Ishikawa (cell line): ENCODE measurements at regions not wholly inside any gene's neighbourhood (a gene's known extent, or its start where the extent isn't known, plus 50 kb on each side); places are given as distances from the start of the nearest gene placed in this dataset.

Experiments
- CEBPB ChIP-seq: IDR thresholded peaks from 2 replicates; pipeline ENCODE4 v1.6.1; 2012
- CREB1 ChIP-seq: IDR thresholded peaks from 2 replicates; pipeline ENCODE4 v1.6.1; 2012; ENCODE audit warnings: low read depth
- EGR1 ChIP-seq: IDR thresholded peaks from 2 replicates; pipeline ENCODE4 v1.6.1; 2012
- EP300 ChIP-seq: IDR thresholded peaks from 2 replicates; pipeline ENCODE4 v1.6.1; 2012; ENCODE audit warnings: borderline replicate concordance
- FOXM1 ChIP-seq: IDR thresholded peaks from 2 replicates; pipeline ENCODE4 v1.6.1; 2012; ENCODE audit warnings: low read depth, borderline replicate concordance
- MAX ChIP-seq: IDR thresholded peaks from 2 replicates; pipeline ENCODE4 v1.6.1; 2012
- NFIC ChIP-seq: IDR thresholded peaks from 2 replicates; pipeline ENCODE4 v1.6.1; 2012
- RAD21 ChIP-seq: IDR thresholded peaks from 2 replicates; pipeline ENCODE4 v1.6.1; 2012; ENCODE audit warnings: low read depth
- REST ChIP-seq: IDR thresholded peaks from 2 replicates; pipeline ENCODE4 v1.6.1; 2012; ENCODE audit warnings: low read depth, mild to moderate bottlenecking
- TAF1 ChIP-seq: IDR thresholded peaks from 2 replicates; pipeline ENCODE4 v1.6.1; 2012; ENCODE audit warnings: low read depth, mild to moderate bottlenecking
- TCF12 ChIP-seq: IDR thresholded peaks from 2 replicates; pipeline ENCODE4 v1.6.1; 2012; ENCODE audit warnings: low read depth
- TEAD4 ChIP-seq: IDR thresholded peaks from 2 replicates; pipeline ENCODE4 v1.6.1; 2012
- YY1 ChIP-seq: IDR thresholded peaks from 2 replicates; pipeline ENCODE4 v1.6.1; 2012; ENCODE audit warnings: low read depth
- ZBTB7A ChIP-seq: IDR thresholded peaks from 2 replicates; pipeline ENCODE4 v1.6.1; 2012; ENCODE audit warnings: low read depth

- no peak for TF ChIP-seq TAF1
- no peak for TF ChIP-seq MAX
- no peak for TF ChIP-seq CEBPB
- TF ChIP-seq REST = no peak
- no peak for TF ChIP-seq ZBTB7A
- no peak for TF ChIP-seq YY1
- no peak for TF ChIP-seq EP300
Measured at GRCh38 chr16:73890186-73891128, 406.2 kb upstream of the PSMD7 start.

- TF ChIP-seq RAD21 = no peak
- TF ChIP-seq CREB1 = no peak
- TF ChIP-seq FOXM1 = no peak
- no peak for TF ChIP-seq TAF1
- TF ChIP-seq MAX = no peak
- TF ChIP-seq EGR1 = no peak
- no peak for TF ChIP-seq TEAD4
- TF ChIP-seq YY1 = no peak
- no peak for TF ChIP-seq NFIC
- TF ChIP-seq REST = no peak
- no peak for TF ChIP-seq TCF12
- no peak for TF ChIP-seq EP300
- no peak for TF ChIP-seq CEBPB
Measured at GRCh38 chr16:73888840-73889490, 407.6 kb upstream of the PSMD7 start.

GRCh38 chr16:73887911-73888310 lies 408.7 kb upstream of the PSMD7 start:
- TF ChIP-seq YY1 (no peak), EP300 (no peak), CREB1 (no peak), TEAD4 (no peak), TCF12 (no peak), MAX (no peak)

- no peak for TF ChIP-seq CREB1
Measured at GRCh38 chr16:73886426-73886825, 410.2 kb upstream of the PSMD7 start.

GRCh38 chr16:73885319-73885718 lies 411.3 kb upstream of the PSMD7 start:
- no peak for TF ChIP-seq CREB1
- TF ChIP-seq NFIC = no peak
- no peak for TF ChIP-seq CEBPB
- no peak for TF ChIP-seq RAD21
- no peak for TF ChIP-seq ZBTB7A
- TF ChIP-seq EGR1 = no peak

GRCh38 chr16:73883841-73884240 lies 412.8 kb upstream of the PSMD7 start:
- TF ChIP-seq FOXM1 (no peak), REST (no peak), EGR1 (no peak), YY1 (no peak)
